ENCODE measurements at regions not wholly inside any gene's neighbourhood (a gene's known extent, or its start where the extent isn't known, plus 50 kb on each side); places are given as distances from the start of the nearest gene placed in this dataset.

GRCh38 chr1:208534599-208534897, 290.4 kb upstream of the PLXNA2 start:
- peaks cover 2% of the 10 kb centered on the region for H3F3A ChIP-seq (ENCODE audit: insufficient read depth, low read length, poor library complexity, severe bottlenecking)
- no peaks in the 10 kb centered on the region for H4K20me1 ChIP-seq (ENCODE audit: insufficient read depth)
- no peaks in the 10 kb centered on the region for H3K9me3 ChIP-seq (ENCODE audit: low read length)
- no peaks in the 10 kb centered on the region for H3K27me3 ChIP-seq (ENCODE audit: insufficient read depth, low read depth, low read length)
- TF ChIP-seq RAD21 (conservative IDR thresholded peaks at IDR 0.05): no peak
- no peak for TF ChIP-seq CTCF (IDR thresholded peaks at IDR 0.05; ENCODE audit: poor library complexity, severe bottlenecking)
- no peaks in the 10 kb centered on the region for H3K9me2 ChIP-seq (ENCODE audit: insufficient read depth, low read length)
- H3K4me2 ChIP-seq (ENCODE audit: low read length): no peak overlapping the region
- H3K36me3 ChIP-seq (ENCODE audit: insufficient read depth, low read length): no peaks in the 10 kb centered on the region
- H3K27ac ChIP-seq (ENCODE audit: low read length): no peak overlapping the region
- no peak overlapping the region for H2AFZ ChIP-seq (ENCODE audit: low read depth, low read length)
- H3K4me3 ChIP-seq (ENCODE audit: low read length): no peak overlapping the region
- H3K9ac ChIP-seq (ENCODE audit: low read length): no peak overlapping the region
- H3K79me2 ChIP-seq (replicated peaks; ENCODE audit: insufficient read depth, low read length): no peaks in the 10 kb centered on the region

- no peak overlapping the region for H3K4me3 ChIP-seq (ENCODE audit: low read length)
- H4K20me1 ChIP-seq (ENCODE audit: insufficient read depth): no peaks in the 10 kb centered on the region
- no peaks in the 10 kb centered on the region for H3K79me2 ChIP-seq (replicated peaks; ENCODE audit: insufficient read depth, low read length)
- no peak overlapping the region for H2AFZ ChIP-seq (ENCODE audit: low read depth, low read length)
- H3F3A ChIP-seq (ENCODE audit: insufficient read depth, low read length, poor library complexity, severe bottlenecking): no peaks in the 10 kb centered on the region
- H3K9ac ChIP-seq (ENCODE audit: low read length): no peak overlapping the region
- H3K27ac ChIP-seq (ENCODE audit: low read length): no peak overlapping the region
- H3K36me3 ChIP-seq (ENCODE audit: insufficient read depth, low read length): no peaks in the 10 kb centered on the region
- no peaks in the 10 kb centered on the region for H3K27me3 ChIP-seq (ENCODE audit: insufficient read depth, low read depth, low read length)
- no peaks in the 10 kb centered on the region for H3K9me2 ChIP-seq (ENCODE audit: insufficient read depth, low read length)
- TF ChIP-seq RAD21 (conservative IDR thresholded peaks at IDR 0.05) (no peak), REST (IDR thresholded peaks at IDR 0.05; ENCODE audit: borderline replicate concordance) (no peak), MXI1 (conservative IDR thresholded peaks at IDR 0.05; ENCODE audit: poor library complexity, severe bottlenecking) (no peak), SMC3 (conservative IDR thresholded peaks at IDR 0.05; ENCODE audit: poor library complexity) (no peak), EP300 (conservative IDR thresholded peaks at IDR 0.05; ENCODE audit: poor library complexity, severe bottlenecking) (no peak), EZH2 (IDR thresholded peaks at IDR 0.05; ENCODE audit: borderline replicate concordance, insufficient read depth, low read length, poor library complexity, severe bottlenecking) (no peak), TAF1 (IDR thresholded peaks at IDR 0.05; ENCODE audit: low read depth) (no peak), POLR2AphosphoS5 (IDR thresholded peaks at IDR 0.05) (no peak), CTCF (IDR thresholded peaks at IDR 0.05; ENCODE audit: poor library complexity, severe bottlenecking) (no peak)
- H3K9me3 ChIP-seq (ENCODE audit: low read length): no peaks in the 10 kb centered on the region
- no peak overlapping the region for H3K4me2 ChIP-seq (ENCODE audit: low read length)
Observed at GRCh38 chr1:208534979-208535378, 290.8 kb upstream of the PLXNA2 start.
